GM18519 (cell line): ENCODE measurements at regions not wholly inside any gene's neighbourhood (a gene's known extent, or its start where the extent isn't known, plus 50 kb on each side); places are given as distances from the start of the nearest gene placed in this dataset.
"Not testable (repeated sequence)": the region's sequence is repeated elsewhere in the genome, so short reads cannot be mapped to it uniquely, and the experiment has no call there.

Source experiments
- ATAC-seq: cut with Tn5 transposase; IDR thresholded peaks from one replicate; pipeline ENCODE4 v1.9.1; 2021; ENCODE audit warnings: mild to moderate bottlenecking, moderate library complexity; ENCODE audit not compliant: unreplicated experiment, low FRiP score

DNA sequence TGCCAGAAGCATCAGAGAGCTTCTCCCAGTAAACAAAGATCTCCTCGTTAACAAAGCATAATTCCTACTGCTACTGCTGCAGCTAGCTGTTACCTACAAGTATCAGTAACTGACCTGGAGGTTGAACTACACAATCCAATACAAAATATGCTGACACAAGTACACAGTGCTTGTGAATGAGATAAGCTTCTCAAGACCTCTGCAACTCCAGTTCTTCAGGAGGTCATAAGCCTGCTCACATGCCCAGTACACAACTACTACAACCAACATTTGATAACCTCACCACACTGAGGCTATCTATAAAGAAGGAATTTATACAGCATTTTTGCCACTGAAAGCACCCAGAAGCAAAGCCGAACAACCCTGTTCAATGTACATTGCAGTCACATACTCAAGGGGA, 66.7 kb upstream of the SMARCAD1 start:
- ATAC-seq: no peak

- ATAC-seq: not testable (repeated sequence)
These were observed 59.6 kb upstream of the SMARCAD1 start for GRCh38 chr4:94148052-94148451.

GRCh38 chr4:94152466-94152865, 55.2 kb upstream of the SMARCAD1 start:
- ATAC-seq: no peak

DNA sequence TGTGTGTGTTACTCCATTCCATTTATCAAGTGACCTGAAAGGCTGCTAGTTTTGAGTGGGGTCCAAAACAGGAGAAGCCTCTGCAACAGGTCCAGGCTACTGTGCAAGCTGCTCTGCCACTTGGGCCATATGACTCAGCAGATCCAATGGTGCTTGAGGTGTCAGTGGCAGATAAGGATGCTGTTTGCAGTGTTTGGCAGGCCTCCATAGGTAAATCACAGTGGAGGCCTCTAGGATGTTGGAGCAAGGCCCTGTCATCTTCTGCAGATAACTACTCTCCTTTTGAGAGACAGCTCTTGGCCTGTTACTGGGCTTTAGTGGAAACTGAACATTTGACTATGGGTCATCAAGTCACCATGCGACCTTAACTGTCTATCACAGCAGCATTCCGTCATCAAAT, 52.3 kb upstream of the SMARCAD1 start:
- not testable (repeated sequence) for ATAC-seq

DNA sequence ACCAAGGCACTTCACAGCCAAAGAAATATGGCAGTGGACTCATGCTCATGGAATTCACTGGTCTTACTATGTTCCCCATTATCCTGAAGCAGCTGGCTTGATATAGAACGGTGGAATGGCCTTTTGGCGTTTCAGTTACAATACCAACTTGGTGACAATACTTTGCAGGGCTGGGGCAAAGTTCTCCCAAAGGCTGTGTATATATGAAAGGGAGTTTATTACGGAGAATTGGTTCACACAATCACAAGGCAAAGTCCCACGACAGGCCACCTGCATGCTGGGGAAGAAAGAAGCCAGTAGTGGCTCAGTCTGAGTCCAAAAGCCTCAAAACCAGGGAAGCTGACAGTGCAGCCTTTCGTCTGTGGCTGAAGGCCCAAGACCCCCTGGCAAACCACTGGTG, 50.8 kb upstream of the SMARCAD1 start:
- no peak for ATAC-seq
